ENCODE measurements at regions not wholly inside any gene's neighbourhood (a gene's known extent, or its start where the extent isn't known, plus 50 kb on each side); places are given as distances from the start of the nearest gene placed in this dataset.

DNA sequence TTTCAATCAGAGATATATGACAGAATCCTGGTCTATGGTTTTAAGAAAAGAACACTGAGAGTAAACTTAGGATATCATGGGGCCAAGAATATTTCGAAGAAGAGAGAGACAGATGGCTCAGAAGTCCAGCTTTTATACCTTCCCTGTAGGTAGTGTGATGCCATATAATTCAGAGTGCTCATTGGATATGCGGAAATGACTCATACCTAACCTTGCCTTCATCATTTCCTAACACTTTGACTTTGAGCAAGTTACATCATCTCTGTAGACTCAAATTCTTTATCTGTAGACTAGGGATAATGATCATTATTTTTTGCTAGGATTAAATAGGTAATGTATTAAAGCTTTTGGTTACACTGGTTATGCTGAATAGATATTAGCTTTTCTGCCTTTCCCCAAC, 461.6 kb upstream of the CNTNAP5 start (continued):
- TF ChIP-seq STAT6 (CRISPR knock-in tag; conservative IDR thresholded peaks at IDR 0.05; ENCODE audit: low read depth), result no peak
- TF ChIP-seq EMX1 (CRISPR knock-in tag; IDR thresholded peaks at IDR 0.05), result no peak

DNA sequence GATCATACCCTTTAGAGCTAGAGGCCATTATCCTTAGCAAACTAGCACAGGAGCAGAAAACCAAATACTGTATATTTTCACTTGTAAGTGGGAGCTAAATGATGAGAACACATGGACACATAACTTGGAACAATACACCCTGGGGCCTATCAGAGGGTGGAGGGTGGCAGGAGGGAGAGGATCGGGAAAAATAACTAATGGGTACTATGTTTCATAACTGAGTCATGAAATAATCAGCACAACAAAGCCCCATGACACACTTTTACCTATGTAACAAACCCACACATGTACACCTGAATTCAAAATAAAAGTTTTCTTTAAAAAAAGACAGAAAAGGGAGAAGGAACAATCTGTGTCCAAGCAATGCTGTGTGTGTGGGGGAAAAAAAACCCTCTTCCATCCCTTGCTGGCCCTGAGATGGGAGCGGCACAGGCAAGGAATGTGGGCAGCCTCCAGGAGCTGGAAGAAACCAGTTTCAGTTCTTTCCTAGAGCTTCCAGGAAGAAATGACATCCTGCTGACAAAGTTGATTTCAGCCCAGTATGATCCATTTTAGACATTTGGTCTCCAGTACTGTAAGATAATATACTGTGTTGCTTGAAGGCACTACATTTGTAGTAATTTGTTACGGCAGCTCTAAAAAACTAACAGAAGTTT, 458.7 kb upstream of the CNTNAP5 start:
- no peak overlapping the region for H3K4me3 Mint-ChIP-seq
- H3K27me3 Mint-ChIP-seq (ENCODE audit: low read depth), result no peaks in the 10 kb centered on the region
- no peaks in the 10 kb centered on the region for H3K36me3 Mint-ChIP-seq
- no peak for ATAC-seq
- POLR2A ChIA-PET, result no interaction called here
- no peaks in the 10 kb centered on the region for H3K9me3 Mint-ChIP-seq
- CTCF ChIA-PET, result no interaction called here
- DNase-seq (ENCODE audit: low spot score), result peak; percentile 11
- TF ChIP-seq SMAD4 (CRISPR knock-in tag; IDR thresholded peaks at IDR 0.05) (no peak), SOX15 (CRISPR knock-in tag; IDR thresholded peaks at IDR 0.05) (no peak), USF2 (CRISPR knock-in tag; IDR thresholded peaks at IDR 0.05) (no peak), ZNF219 (CRISPR knock-in tag; IDR thresholded peaks at IDR 0.05; ENCODE audit: borderline replicate concordance) (no peak), ZNF425 (CRISPR knock-in tag; conservative IDR thresholded peaks at IDR 0.05) (no peak), GTF2I (CRISPR knock-in tag; conservative IDR thresholded peaks at IDR 0.05) (no peak), JAZF1 (CRISPR knock-in tag; IDR thresholded peaks at IDR 0.05) (no peak), ZNF121 (CRISPR knock-in tag; IDR thresholded peaks at IDR 0.05) (no peak), JUN (CRISPR knock-in tag; IDR thresholded peaks at IDR 0.05) (no peak), GABPB1 (CRISPR knock-in tag; IDR thresholded peaks at IDR 0.05) (no peak), NR1H2 (CRISPR knock-in tag; IDR thresholded peaks at IDR 0.05) (no peak)
- TF ChIP-seq, protein P1, sequence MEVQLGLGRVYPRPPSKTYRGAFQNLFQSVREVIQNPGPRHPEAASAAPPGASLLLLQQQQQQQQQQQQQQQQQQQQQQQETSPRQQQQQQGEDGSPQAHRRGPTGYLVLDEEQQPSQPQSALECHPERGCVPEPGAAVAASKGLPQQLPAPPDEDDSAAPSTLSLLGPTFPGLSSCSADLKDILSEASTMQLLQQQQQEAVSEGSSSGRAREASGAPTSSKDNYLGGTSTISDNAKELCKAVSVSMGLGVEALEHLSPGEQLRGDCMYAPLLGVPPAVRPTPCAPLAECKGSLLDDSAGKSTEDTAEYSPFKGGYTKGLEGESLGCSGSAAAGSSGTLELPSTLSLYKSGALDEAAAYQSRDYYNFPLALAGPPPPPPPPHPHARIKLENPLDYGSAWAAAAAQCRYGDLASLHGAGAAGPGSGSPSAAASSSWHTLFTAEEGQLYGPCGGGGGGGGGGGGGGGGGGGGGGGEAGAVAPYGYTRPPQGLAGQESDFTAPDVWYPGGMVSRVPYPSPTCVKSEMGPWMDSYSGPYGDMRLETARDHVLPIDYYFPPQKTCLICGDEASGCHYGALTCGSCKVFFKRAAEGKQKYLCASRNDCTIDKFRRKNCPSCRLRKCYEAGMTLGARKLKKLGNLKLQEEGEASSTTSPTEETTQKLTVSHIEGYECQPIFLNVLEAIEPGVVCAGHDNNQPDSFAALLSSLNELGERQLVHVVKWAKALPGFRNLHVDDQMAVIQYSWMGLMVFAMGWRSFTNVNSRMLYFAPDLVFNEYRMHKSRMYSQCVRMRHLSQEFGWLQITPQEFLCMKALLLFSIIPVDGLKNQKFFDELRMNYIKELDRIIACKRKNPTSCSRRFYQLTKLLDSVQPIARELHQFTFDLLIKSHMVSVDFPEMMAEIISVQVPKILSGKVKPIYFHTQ (CRISPR knock-in tag; IDR thresholded peaks at IDR 0.05), result no peak
- TF ChIP-seq, protein P2, sequence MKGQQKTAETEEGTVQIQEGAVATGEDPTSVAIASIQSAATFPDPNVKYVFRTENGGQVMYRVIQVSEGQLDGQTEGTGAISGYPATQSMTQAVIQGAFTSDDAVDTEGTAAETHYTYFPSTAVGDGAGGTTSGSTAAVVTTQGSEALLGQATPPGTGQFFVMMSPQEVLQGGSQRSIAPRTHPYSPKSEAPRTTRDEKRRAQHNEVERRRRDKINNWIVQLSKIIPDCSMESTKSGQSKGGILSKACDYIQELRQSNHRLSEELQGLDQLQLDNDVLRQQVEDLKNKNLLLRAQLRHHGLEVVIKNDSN (CRISPR knock-in tag; IDR thresholded peaks at IDR 0.05), result no peak
- TF ChIP-seq, protein P3, sequence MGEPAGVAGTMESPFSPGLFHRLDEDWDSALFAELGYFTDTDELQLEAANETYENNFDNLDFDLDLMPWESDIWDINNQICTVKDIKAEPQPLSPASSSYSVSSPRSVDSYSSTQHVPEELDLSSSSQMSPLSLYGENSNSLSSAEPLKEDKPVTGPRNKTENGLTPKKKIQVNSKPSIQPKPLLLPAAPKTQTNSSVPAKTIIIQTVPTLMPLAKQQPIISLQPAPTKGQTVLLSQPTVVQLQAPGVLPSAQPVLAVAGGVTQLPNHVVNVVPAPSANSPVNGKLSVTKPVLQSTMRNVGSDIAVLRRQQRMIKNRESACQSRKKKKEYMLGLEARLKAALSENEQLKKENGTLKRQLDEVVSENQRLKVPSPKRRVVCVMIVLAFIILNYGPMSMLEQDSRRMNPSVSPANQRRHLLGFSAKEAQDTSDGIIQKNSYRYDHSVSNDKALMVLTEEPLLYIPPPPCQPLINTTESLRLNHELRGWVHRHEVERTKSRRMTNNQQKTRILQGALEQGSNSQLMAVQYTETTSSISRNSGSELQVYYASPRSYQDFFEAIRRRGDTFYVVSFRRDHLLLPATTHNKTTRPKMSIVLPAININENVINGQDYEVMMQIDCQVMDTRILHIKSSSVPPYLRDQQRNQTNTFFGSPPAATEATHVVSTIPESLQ (CRISPR knock-in tag; IDR thresholded peaks at IDR 0.05), result no peak
- H3K4me1 Mint-ChIP-seq, result no peaks in the 10 kb centered on the region
- H3K27ac Mint-ChIP-seq, result no peak overlapping the region

Measured in WTC11 (cell line).